Gastrocnemius medialis (tissue), 4 donors: ENCODE measurements at regions not wholly inside any gene's neighbourhood (a gene's known extent, or its start where the extent isn't known, plus 50 kb on each side); places are given as distances from the start of the nearest gene placed in this dataset.

Experiments used
- ATAC-seq, 2 donors: fragments of 150-250 bp; one replicate each; pipeline ENCODE4 v1.9.1; 2016
- DNase-seq, 2 donors: peaks; one replicate each; pipeline ENCODE4 v3.0.0-alpha.2; 2019
- H3K27ac ChIP-seq, 4 donors: fragments of 200-600 bp; sonication (generic); 1 replicate in 1 of 4; 2 replicates in 3 of 4; pipeline ENCODE4 v1.5.1; 2016 to 2018; ENCODE audit warnings: mild to moderate bottlenecking in 2 of 4, moderate library complexity in 1 of 4
- H3K27me3 ChIP-seq, 3 donors: fragments of 200-600 bp; sonication (generic) in 2 of 3; 1 replicate in 1 of 3; 2 replicates in 2 of 3; pipeline versions ENCODE4 v1.5.1 to v1.6.0; 2016 to 2019; ENCODE audit warnings: mild to moderate bottlenecking in 1 of 3, moderate library complexity in 1 of 3
- H3K36me3 ChIP-seq, 2 donors: fragments of 200-600 bp; sonication (generic) in 1 of 2; one replicate each; pipeline ENCODE4 v1.5.1; 2017 to 2018
- H3K4me1 ChIP-seq, 2 donors: fragments of 200-600 bp; sonication (generic) in 1 of 2; one replicate each; pipeline ENCODE4 v1.5.1; 2016 to 2017; ENCODE audit warnings: mild to moderate bottlenecking in 2 of 2
- H3K4me3 ChIP-seq, 4 donors: fragments of 200-600 bp; sonication (generic) in 3 of 4; 1 replicate in 1 of 4; 2 replicates in 3 of 4; pipeline ENCODE4 v1.5.1; 2016 to 2019; ENCODE audit warnings: mild to moderate bottlenecking in 2 of 4
- H3K9me3 ChIP-seq, 3 donors: fragments of 200-600 bp; sonication (generic) in 2 of 3; 1 replicate in 1 of 3; 2 replicates in 2 of 3; pipeline ENCODE4 v1.5.1; 2016 to 2019
- POLR2A ChIP-seq, 2 donors: fragments of 450-650 bp; IDR thresholded peaks; one replicate each; pipeline ENCODE4 v1.6.1; 2017; ENCODE audit warnings: antibody characterized with exemption in 2 of 2, mild to moderate bottlenecking in 2 of 2, moderate library complexity in 2 of 2
- in situ Hi-C, 4 donors: fragments of 200-750 bp; cut with MboI; loops; one replicate each; pipeline versions ENCODE4 v1.15.0 to v1.8.0; 2017; ENCODE audit warnings: low sequenced_read_pairs in 4 of 4
- intact Hi-C: fragments of 100-400 bp; cut with DNase I; formaldehyde crosslinking; loops from one replicate; pipeline ENCODE4 v1.15.1; 2023; ENCODE audit warnings: low total_unique reads
- TF ChIP-seq, protein P1 (sequence below), 5 experiments: fragments of 450-650 bp in 3 of 5; fragments of 200-600 bp in 2 of 5; sonication (generic) in 2 of 5; IDR thresholded peaks in 4 of 5; conservative IDR thresholded peaks in 1 of 5; 1 replicate in 4 of 5; 2 replicates in 1 of 5; pipeline ENCODE4 v1.5.1; 2016 to 2019; ENCODE audit warnings: antibody characterized with exemption in 5 of 5, mild to moderate bottlenecking in 3 of 5, moderate library complexity in 3 of 5

GRCh38 chr9:108376140-108376539, 479.6 kb downstream of the ACTL7B start:
- H3K4me1 ChIP-seq = no peaks in the 10 kb centered on the region
- no peak overlapping the region for H3K27ac ChIP-seq
- no peaks in the 10 kb centered on the region for H3K27me3 ChIP-seq
- no peaks in the 10 kb centered on the region for H3K36me3 ChIP-seq
- DNase-seq (no peak), ATAC-seq (no peak)
- in situ Hi-C loops = no loop called here
- no peaks in the 10 kb centered on the region for H3K9me3 ChIP-seq
- no peak overlapping the region for H3K4me3 ChIP-seq
- TF ChIP-seq, protein P1, sequence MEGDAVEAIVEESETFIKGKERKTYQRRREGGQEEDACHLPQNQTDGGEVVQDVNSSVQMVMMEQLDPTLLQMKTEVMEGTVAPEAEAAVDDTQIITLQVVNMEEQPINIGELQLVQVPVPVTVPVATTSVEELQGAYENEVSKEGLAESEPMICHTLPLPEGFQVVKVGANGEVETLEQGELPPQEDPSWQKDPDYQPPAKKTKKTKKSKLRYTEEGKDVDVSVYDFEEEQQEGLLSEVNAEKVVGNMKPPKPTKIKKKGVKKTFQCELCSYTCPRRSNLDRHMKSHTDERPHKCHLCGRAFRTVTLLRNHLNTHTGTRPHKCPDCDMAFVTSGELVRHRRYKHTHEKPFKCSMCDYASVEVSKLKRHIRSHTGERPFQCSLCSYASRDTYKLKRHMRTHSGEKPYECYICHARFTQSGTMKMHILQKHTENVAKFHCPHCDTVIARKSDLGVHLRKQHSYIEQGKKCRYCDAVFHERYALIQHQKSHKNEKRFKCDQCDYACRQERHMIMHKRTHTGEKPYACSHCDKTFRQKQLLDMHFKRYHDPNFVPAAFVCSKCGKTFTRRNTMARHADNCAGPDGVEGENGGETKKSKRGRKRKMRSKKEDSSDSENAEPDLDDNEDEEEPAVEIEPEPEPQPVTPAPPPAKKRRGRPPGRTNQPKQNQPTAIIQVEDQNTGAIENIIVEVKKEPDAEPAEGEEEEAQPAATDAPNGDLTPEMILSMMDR (IDR thresholded peaks at IDR 0.05 in 4 of 5, conservative IDR thresholded peaks at IDR 0.05 in 1 of 5) = no peak
- no peak for TF ChIP-seq POLR2A (IDR thresholded peaks at IDR 0.05)
- intact Hi-C loops = no loop called here

GRCh38 chr9:108374626-108375025, 481.2 kb downstream of the ACTL7B start:
- in situ Hi-C loops = no loop called here
- Histone ChIP-seq H3K36me3 (no peaks in the 10 kb centered on the region), H3K4me1 (no peaks in the 10 kb centered on the region), H3K27me3 (no peaks in the 10 kb centered on the region), H3K27ac (no peak overlapping the region), H3K9me3 (no peaks in the 10 kb centered on the region), H3K4me3 (no peak overlapping the region)
- ATAC-seq = no peak
- no peak for DNase-seq
- no peak for TF ChIP-seq POLR2A (IDR thresholded peaks at IDR 0.05)
- TF ChIP-seq, protein P1 (IDR thresholded peaks at IDR 0.05 in 4 of 5, conservative IDR thresholded peaks at IDR 0.05 in 1 of 5) = no peak
- intact Hi-C loops = no loop called here

DNA sequence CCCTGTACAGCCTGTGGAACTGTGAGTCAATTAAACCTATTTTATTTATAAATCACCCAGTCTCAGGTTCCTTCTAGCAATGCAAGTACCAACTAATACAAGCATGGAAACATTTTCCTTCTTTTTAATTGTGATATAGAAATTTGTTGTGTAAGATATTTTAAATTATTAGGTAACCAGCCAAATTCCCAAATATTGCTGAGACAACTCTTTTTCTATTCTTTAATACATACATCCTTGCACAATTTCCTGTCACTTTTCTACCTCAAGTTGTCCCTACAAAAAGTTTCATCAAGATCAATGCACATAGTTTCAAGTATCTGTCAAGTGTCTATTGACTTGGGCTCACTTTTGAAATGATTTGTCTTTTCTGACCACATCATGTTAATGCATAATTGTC, 488.6 kb downstream of the ACTL7B start:
- intact Hi-C loops = no loop called here
- DNase-seq = no peak
- H3K36me3 ChIP-seq = no peaks in the 10 kb centered on the region
- H3K27ac ChIP-seq = no peak overlapping the region
- no peaks in the 10 kb centered on the region for H3K27me3 ChIP-seq
- ATAC-seq = no peak
- H3K4me3 ChIP-seq = no peak overlapping the region
- H3K9me3 ChIP-seq = no peaks in the 10 kb centered on the region
- peaks cover 12 to 23% of the 10 kb centered on the region in 2 donors for H3K4me1 ChIP-seq
- TF ChIP-seq POLR2A (IDR thresholded peaks at IDR 0.05) = no peak
- TF ChIP-seq, protein P1 (IDR thresholded peaks at IDR 0.05 in 4 of 5, conservative IDR thresholded peaks at IDR 0.05 in 1 of 5) = no peak
- in situ Hi-C loops = no loop called here

- no peak overlapping the region for H3K4me3 ChIP-seq
- H3K27me3 ChIP-seq = no peaks in the 10 kb centered on the region
- no peaks in the 10 kb centered on the region for H3K36me3 ChIP-seq
- peak; percentile 17 to 18 for DNase-seq
- peak; percentile 96 to 97 for ATAC-seq
- TF ChIP-seq, protein P1 (IDR thresholded peaks at IDR 0.05 in 4 of 5, conservative IDR thresholded peaks at IDR 0.05 in 1 of 5) = no peak
- no peak for TF ChIP-seq POLR2A (IDR thresholded peaks at IDR 0.05)
- peaks cover 29 to 41% of the 10 kb centered on the region in 2 donors for H3K4me1 ChIP-seq
- in situ Hi-C loops = no loop called here
- H3K9me3 ChIP-seq = no peaks in the 10 kb centered on the region
- peak overlapping the region; percentile 63 to 83 (median 74) for H3K27ac ChIP-seq
- intact Hi-C loops = no loop called here
Observed at GRCh38 chr9:108363311-108363710, 492.5 kb downstream of the ACTL7B start.

GRCh38 chr9:108360304-108360703, 495.5 kb downstream of the ACTL7B start:
- Histone ChIP-seq H3K4me3 (no peak overlapping the region), H3K27me3 (no peaks in the 10 kb centered on the region), H3K27ac (peak overlapping the region; percentile 11 to 51 (median 23)), H3K9me3 (no peaks in the 10 kb centered on the region), H3K4me1 (peaks cover 29 to 41% of the 10 kb centered on the region in 2 donors), H3K36me3 (no peaks in the 10 kb centered on the region)
- no peak for DNase-seq
- in situ Hi-C loops = no loop called here
- intact Hi-C loops = no loop called here
- TF ChIP-seq, protein P1 (IDR thresholded peaks at IDR 0.05 in 4 of 5, conservative IDR thresholded peaks at IDR 0.05 in 1 of 5) = no peak
- no peak for TF ChIP-seq POLR2A (IDR thresholded peaks at IDR 0.05)
- peak in 1 of 2 donors; percentile 50 for ATAC-seq
